ENCODE measurements at regions not wholly inside any gene's neighbourhood (a gene's known extent, or its start where the extent isn't known, plus 50 kb on each side); places are given as distances from the start of the nearest gene placed in this dataset.

DNA sequence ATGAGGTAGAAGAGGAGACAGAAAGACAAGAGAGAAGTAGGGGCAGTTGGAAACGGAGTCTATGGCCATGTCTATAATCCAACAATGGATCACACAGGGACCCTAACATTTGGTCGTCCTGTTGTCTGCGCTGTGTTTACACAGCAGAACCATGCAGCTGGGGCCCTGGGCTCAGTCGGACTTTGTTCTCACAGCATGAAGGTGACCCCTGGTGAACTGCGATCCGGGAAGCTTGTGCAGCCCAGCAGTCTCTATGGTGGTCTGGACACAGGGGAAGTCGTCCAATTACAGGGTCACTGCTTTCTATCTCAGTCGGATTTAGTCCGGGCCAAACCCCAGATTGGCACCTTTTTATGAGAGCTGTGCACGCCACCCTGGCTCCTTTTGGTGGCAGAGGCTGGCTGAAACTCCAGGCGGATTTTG, 153.6 kb downstream of the FOXA2 start:
- Mint-ChIP-seq H3K4me1 (no peaks in the 10 kb centered on the region), H3K27me3 (peaks cover 4% of the 10 kb centered on the region), H3K36me3 (ENCODE audit: low read depth) (no peaks in the 10 kb centered on the region), H3K27ac (no peak overlapping the region), H3K4me3 (no peak overlapping the region), H3K9me3 (no peaks in the 10 kb centered on the region)
- no peak for TF ChIP-seq CTCF (IDR thresholded peaks at IDR 0.05)
- CTCF ChIA-PET, result no interaction called here
- POLR2A ChIA-PET, result no interaction called here
- DNase-seq, result no peak
- no peak for ATAC-seq (ENCODE audit: low read depth)
- intact Hi-C loops (cut with micrococcal nuclease), result no loop called here

DNA sequence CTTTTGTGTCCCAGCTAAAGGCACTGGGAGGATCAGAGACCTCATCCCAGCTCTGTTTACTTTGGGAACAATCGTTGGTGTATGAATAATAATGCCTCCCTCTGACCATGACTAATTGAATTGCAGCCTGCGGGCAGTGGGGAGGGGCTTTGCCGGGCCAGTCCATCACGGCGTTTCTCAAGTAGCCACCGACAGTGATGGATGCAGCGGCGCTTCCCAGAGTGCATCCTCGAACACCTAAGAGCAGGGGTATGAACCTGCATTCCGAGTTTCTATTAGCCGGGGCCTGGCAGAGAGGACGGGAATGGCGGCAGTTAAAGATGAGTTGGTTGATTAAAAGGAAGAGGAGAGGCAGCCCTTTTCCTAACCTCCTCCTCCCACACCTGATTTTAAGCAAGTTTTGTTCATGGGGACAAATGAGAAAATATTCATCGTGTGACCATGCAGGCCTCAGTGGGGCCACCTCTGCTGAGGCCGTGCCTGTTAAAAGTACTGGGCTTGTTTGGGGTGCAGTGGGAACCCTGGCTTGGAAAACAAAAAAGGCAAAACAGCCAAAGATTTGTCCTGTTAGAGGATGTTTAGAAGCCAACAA, 154.1 kb downstream of the FOXA2 start:
- no peaks in the 10 kb centered on the region for H3K4me1 Mint-ChIP-seq
- intact Hi-C loops (cut with micrococcal nuclease), result no loop called here
- DNase-seq (no peak), ATAC-seq (ENCODE audit: low read depth) (no peak)
- no peak for TF ChIP-seq CTCF (IDR thresholded peaks at IDR 0.05)
- H3K36me3 Mint-ChIP-seq (ENCODE audit: low read depth), result no peaks in the 10 kb centered on the region
- H3K27me3 Mint-ChIP-seq, result peaks cover 4% of the 10 kb centered on the region
- CTCF ChIA-PET, result no interaction called here
- H3K9me3 Mint-ChIP-seq, result no peaks in the 10 kb centered on the region
- no peak overlapping the region for H3K4me3 Mint-ChIP-seq
- H3K27ac Mint-ChIP-seq, result no peak overlapping the region
- POLR2A ChIA-PET, result no interaction called here

DNA sequence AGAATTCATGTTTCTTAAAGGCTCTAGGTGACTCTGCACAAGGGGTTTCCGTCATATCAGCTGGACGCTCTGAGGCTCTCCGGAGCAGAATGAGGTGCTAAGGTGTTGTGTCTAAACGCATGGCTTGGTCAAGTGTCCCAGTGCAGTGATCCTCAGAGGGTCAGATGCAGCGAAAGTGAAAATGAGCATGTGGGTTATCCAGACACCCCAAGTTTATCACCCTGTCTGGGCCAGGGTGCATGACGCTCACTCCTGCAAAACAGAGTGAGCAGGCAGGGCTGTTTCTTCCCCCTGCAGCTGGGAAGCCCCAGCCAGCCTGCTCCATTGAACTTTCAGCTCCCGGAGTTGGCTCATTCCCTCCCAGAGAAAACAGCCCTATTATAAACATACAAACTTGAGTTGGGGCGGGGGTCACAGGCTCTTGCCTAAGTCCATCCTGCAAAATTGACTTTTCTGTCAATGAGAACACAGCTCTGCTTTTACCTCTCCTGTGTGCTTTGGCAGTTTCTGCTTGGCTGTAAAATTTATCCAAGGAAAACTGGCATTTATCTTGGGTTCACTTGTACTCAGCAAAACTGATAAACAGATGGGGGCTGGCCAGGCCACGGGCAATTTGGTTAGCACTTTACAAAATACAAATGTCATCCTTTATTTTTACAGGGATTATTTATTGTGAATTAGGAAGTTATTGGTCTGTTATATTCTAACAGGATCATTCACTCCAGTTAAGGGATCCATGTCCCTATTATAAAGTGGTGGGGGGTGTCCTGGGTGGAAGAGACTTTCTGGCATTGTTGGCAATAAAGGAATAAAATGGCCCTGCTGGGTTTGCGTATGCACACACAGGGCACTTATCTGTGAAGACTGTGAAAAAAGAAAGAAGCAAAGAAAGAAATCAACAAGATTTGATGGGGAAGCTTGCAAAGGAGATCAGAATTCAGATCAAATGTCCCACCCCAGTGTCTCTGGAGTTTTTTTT, 154.9 kb downstream of the FOXA2 start:
- TF ChIP-seq CTCF (IDR thresholded peaks at IDR 0.05), result no peak
- Mint-ChIP-seq H3K27me3 (peaks cover 4% of the 10 kb centered on the region), H3K9me3 (no peaks in the 10 kb centered on the region), H3K36me3 (ENCODE audit: low read depth) (no peaks in the 10 kb centered on the region), H3K4me3 (no peak overlapping the region), H3K27ac (no peak overlapping the region), H3K4me1 (no peaks in the 10 kb centered on the region)
- intact Hi-C loops (cut with micrococcal nuclease), result no loop called here
- CTCF ChIA-PET, result no interaction called here
- DNase-seq (no peak), ATAC-seq (ENCODE audit: low read depth) (no peak)
- POLR2A ChIA-PET, result no interaction called here

DNA sequence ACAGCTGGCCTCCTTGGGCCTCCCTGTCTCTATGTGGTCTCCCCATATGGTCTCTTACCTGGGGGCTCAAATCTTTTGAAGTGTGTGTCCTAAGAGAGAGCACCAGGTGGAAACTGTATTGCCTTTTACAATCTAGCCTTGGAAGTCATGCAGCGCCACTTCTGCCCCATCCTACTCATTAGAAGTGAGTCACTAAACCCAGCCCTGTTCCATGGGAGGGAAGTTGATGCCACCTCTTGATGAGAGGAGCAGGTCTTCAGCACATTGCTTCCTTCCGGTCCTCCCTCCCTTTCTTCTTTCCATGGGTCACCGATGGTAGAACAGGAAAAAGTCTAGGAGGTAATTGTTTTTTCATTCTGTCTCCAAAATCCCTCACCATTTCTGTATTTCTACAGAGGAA, 156.3 kb downstream of the FOXA2 start:
- Mint-ChIP-seq H3K27ac (no peak overlapping the region), H3K27me3 (peaks cover 4% of the 10 kb centered on the region), H3K36me3 (ENCODE audit: low read depth) (no peaks in the 10 kb centered on the region), H3K9me3 (no peaks in the 10 kb centered on the region), H3K4me3 (no peak overlapping the region), H3K4me1 (no peaks in the 10 kb centered on the region)
- ATAC-seq (ENCODE audit: low read depth) (no peak), DNase-seq (no peak)
- CTCF ChIA-PET, result no interaction called here
- no peak for TF ChIP-seq CTCF (IDR thresholded peaks at IDR 0.05)
- intact Hi-C loops (cut with micrococcal nuclease), result no loop called here
- POLR2A ChIA-PET, result no interaction called here

GRCh38 chr20:22426772-22427171, 157.6 kb downstream of the FOXA2 start:
- H3K9me3 Mint-ChIP-seq, result no peaks in the 10 kb centered on the region
- ChIA-PET POLR2A (no interaction called here), CTCF (no interaction called here)
- no peak for DNase-seq
- no peaks in the 10 kb centered on the region for H3K4me1 Mint-ChIP-seq
- TF ChIP-seq CTCF (IDR thresholded peaks at IDR 0.05), result no peak
- H3K27me3 Mint-ChIP-seq, result peaks cover 4% of the 10 kb centered on the region
- H3K36me3 Mint-ChIP-seq (ENCODE audit: low read depth), result no peaks in the 10 kb centered on the region
- intact Hi-C loops (cut with micrococcal nuclease), result no loop called here
- no peak overlapping the region for H3K27ac Mint-ChIP-seq
- ATAC-seq (ENCODE audit: low read depth), result no peak
- no peak overlapping the region for H3K4me3 Mint-ChIP-seq
